ENCODE measurements at regions not wholly inside any gene's neighbourhood (a gene's known extent, or its start where the extent isn't known, plus 50 kb on each side); places are given as distances from the start of the nearest gene placed in this dataset.
"Not testable (repeated sequence)": the region's sequence is repeated elsewhere in the genome, so short reads cannot be mapped to it uniquely, and the experiment has no call there.

GRCh38 chr4:110414561-110414920 lies 61.4 kb upstream of the ENPEP start:
- TF ChIP-seq CTCF (IDR thresholded peaks at IDR 0.05), result no peak
- no peaks in the 10 kb centered on the region for H3K9me3 ChIP-seq
- DNase-seq (no peak), ATAC-seq (no peak)
- H3K4me1 ChIP-seq, result peaks cover 0 to 5% of the 10 kb centered on the region in 2 donors
- no peaks in the 10 kb centered on the region for H3K27me3 ChIP-seq
- no peak overlapping the region for H3K4me3 ChIP-seq
- intact Hi-C loops (cut with DNase I), result no loop called here
- no peaks in the 10 kb centered on the region for H3K36me3 ChIP-seq
- no peak overlapping the region for H3K27ac ChIP-seq

- H3K9me3 ChIP-seq; H3K4me1 ChIP-seq; H3K27ac ChIP-seq; H3K4me3 ChIP-seq; H3K36me3 ChIP-seq; H3K27me3 ChIP-seq; intact Hi-C loops (cut with DNase I): not testable (repeated sequence)
- DNase-seq (peak in 2 of 4 donors; percentile 78 to 79), ATAC-seq (peak; percentile 61)
These were observed 62.0 kb upstream of the ENPEP start for GRCh38 chr4:110413807-110414560.

- no peaks in the 10 kb centered on the region for H3K9me3 ChIP-seq
- TF ChIP-seq CTCF (IDR thresholded peaks at IDR 0.05), result no peak
- H3K36me3 ChIP-seq, result no peaks in the 10 kb centered on the region
- ATAC-seq, result peak; percentile 23
- no peak overlapping the region for H3K4me3 ChIP-seq
- DNase-seq, result peak in 2 of 4 donors; percentile 87 to 90
- no peaks in the 10 kb centered on the region for H3K27me3 ChIP-seq
- intact Hi-C loops (cut with DNase I), result no loop called here
- no peak overlapping the region for H3K27ac ChIP-seq
- peaks cover 0 to 5% of the 10 kb centered on the region in 2 donors for H3K4me1 ChIP-seq
These were observed 63.4 kb upstream of the ENPEP start for GRCh38 chr4:110412354-110413065.

- no peak for ATAC-seq
These were observed 64.4 kb upstream of the ENPEP start for GRCh38 chr4:110411574-110412011.

GRCh38 chr4:110410853-110411573 lies 64.9 kb upstream of the ENPEP start:
- H3K27ac ChIP-seq; H3K27me3 ChIP-seq; intact Hi-C loops (cut with DNase I); DNase-seq; ATAC-seq; H3K4me1 ChIP-seq; H3K9me3 ChIP-seq; H3K36me3 ChIP-seq; H3K4me3 ChIP-seq: not testable (repeated sequence)

More at GRCh38 chr4:110411574-110412011, 64.4 kb upstream of the ENPEP start:
- DNase-seq, result no peak
- intact Hi-C loops (cut with DNase I), result no loop called here
- no peaks in the 10 kb centered on the region for H3K36me3 ChIP-seq
- TF ChIP-seq CTCF (IDR thresholded peaks at IDR 0.05), result no peak
- H3K4me3 ChIP-seq, result no peak overlapping the region
- H3K9me3 ChIP-seq, result no peaks in the 10 kb centered on the region
- H3K27ac ChIP-seq, result no peak overlapping the region
- H3K4me1 ChIP-seq, result peaks cover 0 to 5% of the 10 kb centered on the region in 2 donors
- no peaks in the 10 kb centered on the region for H3K27me3 ChIP-seq

- H3K27ac ChIP-seq, result no peak overlapping the region
- H3K4me1 ChIP-seq, result no peaks in the 10 kb centered on the region
- no peak for ATAC-seq
- H3K27me3 ChIP-seq, result no peaks in the 10 kb centered on the region
- no peak for TF ChIP-seq CTCF (IDR thresholded peaks at IDR 0.05)
- no peak for DNase-seq
- intact Hi-C loops (cut with DNase I), result no loop called here
- H3K9me3 ChIP-seq, result no peaks in the 10 kb centered on the region
- H3K4me3 ChIP-seq, result no peak overlapping the region
- no peaks in the 10 kb centered on the region for H3K36me3 ChIP-seq
These were observed 75.9 kb upstream of the ENPEP start for GRCh38 chr4:110400086-110400485.

- DNase-seq; ATAC-seq; H3K27me3 ChIP-seq; intact Hi-C loops (cut with DNase I); H3K4me3 ChIP-seq; H3K4me1 ChIP-seq; H3K27ac ChIP-seq; H3K36me3 ChIP-seq; H3K9me3 ChIP-seq: not testable (repeated sequence)
These were observed 76.9 kb upstream of the ENPEP start for GRCh38 chr4:110399046-110399445.
